Fibroblast of pulmonary artery (primary cell): ENCODE measurements at regions not wholly inside any gene's neighbourhood (a gene's known extent, or its start where the extent isn't known, plus 50 kb on each side); places are given as distances from the start of the nearest gene placed in this dataset.

ENCODE experiments used
- DNase-seq: peaks from one replicate; pipeline ENCODE4 v3.0.0-alpha.2; 2010; ENCODE audit warnings: low read depth
- H3K4me3 ChIP-seq: replicated peaks from 2 replicates; pipeline ENCODE4 v1.5.1; 2011; ENCODE audit warnings: low read depth, mild to moderate bottlenecking, control low read depth, low read length, moderate library complexity
- CTCF ChIP-seq: IDR thresholded peaks from 2 replicates; pipeline ENCODE4 v1.5.1; 2011; ENCODE audit warnings: mild to moderate bottlenecking, control low read depth, low read length, inconsistent platforms; ENCODE audit errors: missing control alignments

- no peak for TF ChIP-seq CTCF
- no peak for DNase-seq
- no peak overlapping the region for H3K4me3 ChIP-seq
Observed at GRCh38 chr5:167122267-167122666, 1169.2 kb upstream of the WWC1 start.

GRCh38 chr5:167123126-167123525 is 1168.3 kb upstream of the WWC1 start:
- DNase-seq: no peak
- H3K4me3 ChIP-seq: no peak overlapping the region
- no peak for TF ChIP-seq CTCF

GRCh38 chr5:167128581-167128980 is 1162.9 kb upstream of the WWC1 start:
- DNase-seq: no peak
- H3K4me3 ChIP-seq: no peak overlapping the region
- no peak for TF ChIP-seq CTCF

GRCh38 chr5:167140548-167141291 is 1150.7 kb upstream of the WWC1 start:
- no peak overlapping the region for H3K4me3 ChIP-seq
- no peak for TF ChIP-seq CTCF
- DNase-seq: no peak

DNA sequence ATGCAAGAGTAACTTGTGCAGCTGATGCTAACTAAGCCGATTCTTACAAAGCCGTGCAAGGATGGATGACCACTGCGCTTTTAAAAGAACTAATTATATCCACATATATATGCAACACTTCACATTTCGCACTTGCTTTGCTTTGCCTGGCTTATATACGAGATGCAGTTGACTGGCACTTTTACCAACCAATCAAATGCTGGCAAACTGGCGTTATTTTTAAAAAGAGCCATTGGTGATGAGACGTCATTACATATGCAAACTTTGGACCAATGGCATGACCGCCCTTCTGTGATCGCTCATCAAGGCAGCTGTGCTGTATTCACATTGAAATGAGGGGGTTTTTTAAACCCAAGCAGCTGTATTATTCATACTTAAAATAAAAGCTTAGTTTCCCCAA is 1147.7 kb upstream of the WWC1 start:
- H3K4me3 ChIP-seq: no peak overlapping the region
- no peak for DNase-seq
- no peak for TF ChIP-seq CTCF

GRCh38 chr5:167145841-167146240 is 1145.6 kb upstream of the WWC1 start:
- no peak for DNase-seq
- TF ChIP-seq CTCF: no peak
- H3K4me3 ChIP-seq: no peak overlapping the region

DNA sequence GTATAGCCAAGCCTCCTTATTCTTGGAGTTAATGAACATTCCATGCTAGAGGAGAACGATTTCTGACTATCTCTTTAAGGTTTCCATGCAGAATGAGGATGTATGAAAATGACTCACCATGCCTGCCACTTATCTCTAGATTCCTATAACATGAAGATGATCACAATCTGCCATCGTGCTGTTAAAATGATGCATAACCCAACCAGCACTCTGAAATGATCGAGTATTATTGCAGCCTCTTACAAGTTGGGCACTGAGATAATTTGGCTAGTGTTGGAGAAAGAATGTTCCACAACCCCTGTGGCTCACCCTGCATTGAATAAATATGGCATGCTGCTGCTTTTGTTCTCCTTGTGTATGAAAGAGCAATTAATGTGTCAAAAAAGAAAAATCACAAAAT is 1143.6 kb upstream of the WWC1 start:
- TF ChIP-seq CTCF: no peak
- no peak for DNase-seq
- no peak overlapping the region for H3K4me3 ChIP-seq
